Heart left ventricle (tissue), 16 donors: ENCODE measurements at regions not wholly inside any gene's neighbourhood (a gene's known extent, or its start where the extent isn't known, plus 50 kb on each side); places are given as distances from the start of the nearest gene placed in this dataset.

ENCODE experiments used
- ATAC-seq, 4 donors: fragments of 200-7000 bp; cut with Tn5 transposase; one replicate each; pipeline ENCODE4 v1.9.1; 2020 to 2022; ENCODE audit warnings: moderate library complexity in 4 of 4, mild to moderate bottlenecking in 3 of 4, moderate number of reproducible peaks in 1 of 4
- DNase-seq, 5 donors: peaks; one replicate each; pipeline ENCODE4 v3.0.0-alpha.2; 2020
- H3K27ac ChIP-seq, 12 donors: fragments of 200-600 bp; sonication (generic) in 4 of 12; one replicate each; pipeline versions ENCODE4 v1.5.0 to v1.8.0; 2016 to 2022; ENCODE audit warnings: mild to moderate bottlenecking in 2 of 12
- H3K27me3 ChIP-seq, 9 donors: fragments of 200-600 bp; sonication (generic) in 2 of 9; one replicate each; pipeline versions ENCODE4 v1.5.1 to v1.8.0; 2016 to 2022; ENCODE audit warnings: mild to moderate bottlenecking in 3 of 9
- H3K36me3 ChIP-seq, 9 donors: fragments of 200-600 bp; sonication (generic) in 2 of 9; one replicate each; pipeline versions ENCODE4 v1.5.0 to v1.8.0; 2018 to 2022; ENCODE audit warnings: mild to moderate bottlenecking in 2 of 9
- H3K4me1 ChIP-seq, 12 donors: fragments of 200-600 bp; sonication (generic) in 4 of 12; one replicate each; pipeline versions ENCODE4 v1.5.0 to v1.8.0; 2016 to 2022; ENCODE audit warnings: mild to moderate bottlenecking in 3 of 12
- H3K4me3 ChIP-seq, 12 donors: fragments of 200-600 bp; sonication (generic) in 4 of 12; one replicate each; pipeline versions ENCODE4 v1.5.0 to v1.8.0; 2017 to 2022; ENCODE audit warnings: mild to moderate bottlenecking in 9 of 12, moderate library complexity in 4 of 12
- H3K9me3 ChIP-seq, 12 donors: fragments of 200-600 bp; sonication (generic) in 4 of 12; one replicate each; pipeline versions ENCODE4 v1.5.0 to v1.8.0; 2016 to 2022; ENCODE audit warnings: mild to moderate bottlenecking in 1 of 12
- CTCF ChIP-seq, 12 donors: fragments of 200-600 bp; sonication (generic) in 4 of 12; IDR thresholded peaks; one replicate each; pipeline versions ENCODE4 v1.5.0 to v1.8.0; 2018 to 2022; ENCODE audit warnings: antibody characterized with exemption in 12 of 12, mild to moderate bottlenecking in 5 of 12
- POLR2A ChIP-seq, 2 donors: fragments of 450-650 bp; IDR thresholded peaks; one replicate each; pipeline ENCODE4 v1.6.1; 2017; ENCODE audit warnings: antibody characterized with exemption in 2 of 2, mild to moderate bottlenecking in 2 of 2, moderate library complexity in 2 of 2
- WGBS, 4 donors: extraction: QIAGEN DNeasy Blood & Tissue Kit in 2 of 4; methylation state at CpG; one replicate each; pipeline versions ENCODE4 v1.1.5 to v1.1.7; 2013 to 2018; 5-methylcytosine and 5-hydroxymethylcytosine counted together
- intact Hi-C, 10 donors: fragments of 100-400 bp; cut with DNase I; formaldehyde crosslinking; loops; one replicate each; pipeline versions ENCODE4 v1.11.1 to v1.14.2; 2022
- donor health status: ischemic (EF 13 %, LVEDD 7.1; RV severe dilation, severe dysfunction).
- donor health status: healthy with polysubstance abuse.
- donor health status: DM: no; HTN: yes; CAD: no.
- donor health status: DM: no; HTN: no; CAD: no.
- donor health status: ischemic (EF 25% LVEDD 6.9; RV normal size, moderate dysfunction).
- donor health status: ischemic (EF 25% LVEDD 5.7; RV mildly dilated, moderate dysfunction).
- donor health status: healthy.
- donor health status: DM: yes; HTN: yes; CAD: no.
- donor health status: ischemic (EF 35%, LVEDD 5.7; RV mildly dilated, moderate dysfunction).
- donor health status: nonischemic (EF 11% LVEDD 7.7; RV severe dilation, severe dysfunction).
- donor health status: DM: yes; HTN: yes; CAD: no.
- donor health status: PGD.
- donor health status: ischemic (EF 29% LVEDD 5.4; RV normal size, mild dysfunction).
- donor health status: nonischemic (EF 23%, LVEDD 6.1; RV moderate dilation, normal function).

GRCh38 chr15:69718916-69719315 is 266.3 kb downstream of the RPLP1 start:
- ATAC-seq (peak; percentile 27 to 76 (median 64)), DNase-seq (peak in 3 of 5 donors; percentile 27 to 53 (median 46))
- WGBS, 4 donors = 54 to 75% (median 60%) methylated on average over 4 of the region's 4 CpGs
- Histone ChIP-seq H3K9me3 (no peaks in the 10 kb centered on the region), H3K4me1 (peaks cover 0 to 84% (median 0%) of the 10 kb centered on the region in 12 donors), H3K27ac (peak overlapping the region in 2 of 12 donors; percentile 4 to 87), H3K27me3 (peaks cover 0 to 22% (median 0%) of the 10 kb centered on the region in 9 donors), H3K4me3 (no peak overlapping the region), H3K36me3 (no peaks in the 10 kb centered on the region)
- intact Hi-C loops = no loop called here
- TF ChIP-seq CTCF (IDR thresholded peaks at IDR 0.05) = no peak
- TF ChIP-seq POLR2A (IDR thresholded peaks at IDR 0.05) = no peak

DNA sequence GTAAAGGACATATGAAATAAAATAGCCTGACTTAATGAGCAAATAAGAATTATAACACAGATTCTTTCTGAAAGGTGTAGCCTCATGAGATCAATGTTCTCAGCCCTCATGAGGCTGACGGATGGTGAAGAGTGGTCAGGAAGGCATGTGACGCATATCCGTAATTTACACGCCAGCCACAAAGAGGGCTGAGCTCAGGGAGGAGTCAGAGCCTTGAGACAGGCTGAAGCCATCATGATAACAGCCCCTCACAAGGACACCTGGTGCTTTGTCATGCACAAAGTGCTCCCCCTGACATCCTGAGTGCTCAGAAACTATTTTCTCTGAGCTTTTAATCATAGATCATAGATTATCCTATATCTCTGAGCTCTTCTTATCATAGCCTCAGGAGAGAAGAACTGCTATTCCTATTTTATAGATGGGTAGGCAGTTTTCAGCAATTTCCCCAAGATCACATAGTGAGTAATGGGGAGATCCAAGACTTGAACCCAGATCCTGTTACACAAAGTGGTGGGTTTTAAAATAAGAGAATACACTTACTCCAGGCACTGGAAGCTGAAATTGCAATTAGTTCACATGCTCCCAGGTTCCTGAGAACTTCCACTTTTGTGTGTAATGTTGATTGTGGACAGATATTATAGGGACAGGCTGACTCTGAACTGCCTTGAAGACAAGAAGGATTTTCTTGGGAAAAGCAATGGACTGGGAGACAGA is 267.1 kb downstream of the RPLP1 start:
- no peaks in the 10 kb centered on the region for H3K36me3 ChIP-seq
- peak in 3 of 4 donors; percentile 56 to 72 (median 66) for ATAC-seq
- peaks cover 0 to 88% (median 0%) of the 10 kb centered on the region in 12 donors for H3K4me1 ChIP-seq
- peaks cover 0 to 22% (median under 1%) of the 10 kb centered on the region in 9 donors for H3K27me3 ChIP-seq
- DNase-seq = no peak
- H3K27ac ChIP-seq = peak overlapping the region in 2 of 12 donors; percentile 4 to 87
- no peak overlapping the region for H3K4me3 ChIP-seq
- WGBS, 4 donors = 50 to 74% (median 60%) methylated on average over 4 of the region's 4 CpGs
- intact Hi-C loops = loop anchor here in 2 of 10 donors (10.0 kb wide), 3 partner anchors 245 to 745 kb away; no protein-coding TSS in a partner anchor
- no peak for TF ChIP-seq POLR2A (IDR thresholded peaks at IDR 0.05)
- no peak for TF ChIP-seq CTCF (IDR thresholded peaks at IDR 0.05)
- no peaks in the 10 kb centered on the region for H3K9me3 ChIP-seq

GRCh38 chr15:69720536-69720935 is 267.9 kb downstream of the RPLP1 start:
- no peaks in the 10 kb centered on the region for H3K9me3 ChIP-seq
- H3K4me1 ChIP-seq = peaks cover 0 to 88% (median 0%) of the 10 kb centered on the region in 12 donors
- TF ChIP-seq POLR2A (IDR thresholded peaks at IDR 0.05) (no peak), CTCF (IDR thresholded peaks at IDR 0.05) (no peak)
- WGBS, 4 donors = 87 to 94% (median 91%) methylated on average over 3 of the region's 3 CpGs
- peaks cover 0 to 22% (median 3%) of the 10 kb centered on the region in 9 donors for H3K27me3 ChIP-seq
- no peak overlapping the region for H3K4me3 ChIP-seq
- H3K27ac ChIP-seq = peak overlapping the region in 2 of 12 donors; percentile 50 to 87
- no peak for DNase-seq
- no peak for ATAC-seq
- intact Hi-C loops = loop anchor here in 2 of 10 donors (10.0 kb wide), 3 partner anchors 246 to 744 kb away; no protein-coding TSS in a partner anchor
- H3K36me3 ChIP-seq = no peaks in the 10 kb centered on the region

- DNase-seq (no peak), ATAC-seq (no peak)
- 79 to 95% (median 82%) methylated on average over 5 of the region's 5 CpGs for WGBS, 4 donors
- H3K27ac ChIP-seq = peak overlapping the region in 1 of 12 donors; percentile 87
- no peaks in the 10 kb centered on the region for H3K9me3 ChIP-seq
- peaks cover 0 to 97% (median 0%) of the 10 kb centered on the region in 12 donors for H3K4me1 ChIP-seq
- H3K36me3 ChIP-seq = no peaks in the 10 kb centered on the region
- TF ChIP-seq CTCF (IDR thresholded peaks at IDR 0.05) = no peak
- H3K27me3 ChIP-seq = peaks cover 0 to 26% (median 3%) of the 10 kb centered on the region in 9 donors
- H3K4me3 ChIP-seq = no peak overlapping the region
- intact Hi-C loops = loop anchor here in 2 of 10 donors (10.0 kb wide), 3 partner anchors 248 to 742 kb away; no protein-coding TSS in a partner anchor
Observed at GRCh38 chr15:69722924-69723323, 270.3 kb downstream of the RPLP1 start.
